ENCODE measurements at regions not wholly inside any gene's neighbourhood (a gene's known extent, or its start where the extent isn't known, plus 50 kb on each side); places are given as distances from the start of the nearest gene placed in this dataset.

DNA sequence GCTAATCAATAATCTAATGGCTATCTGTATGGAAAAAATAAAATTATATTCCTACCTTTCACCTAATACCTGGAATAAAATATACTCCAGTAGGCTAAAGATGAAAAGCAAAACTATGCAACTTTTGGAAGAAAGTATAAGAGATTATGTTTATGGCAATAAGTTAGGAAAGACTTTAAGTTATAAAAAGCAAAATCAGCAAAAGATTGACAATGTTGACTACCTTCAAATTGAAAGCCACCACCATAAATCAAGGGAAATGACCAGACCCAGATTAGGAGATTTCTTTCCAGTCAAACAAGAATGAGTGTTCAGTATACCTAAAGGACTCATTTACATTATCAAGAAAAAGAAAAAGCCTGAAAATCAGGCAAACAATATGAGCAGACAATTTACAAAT is 159.1 kb upstream of the ZBED5 start:
- DNase-seq (ENCODE audit: low read depth in 1 of 2, low spot score in 1 of 2) = no peak

DNA sequence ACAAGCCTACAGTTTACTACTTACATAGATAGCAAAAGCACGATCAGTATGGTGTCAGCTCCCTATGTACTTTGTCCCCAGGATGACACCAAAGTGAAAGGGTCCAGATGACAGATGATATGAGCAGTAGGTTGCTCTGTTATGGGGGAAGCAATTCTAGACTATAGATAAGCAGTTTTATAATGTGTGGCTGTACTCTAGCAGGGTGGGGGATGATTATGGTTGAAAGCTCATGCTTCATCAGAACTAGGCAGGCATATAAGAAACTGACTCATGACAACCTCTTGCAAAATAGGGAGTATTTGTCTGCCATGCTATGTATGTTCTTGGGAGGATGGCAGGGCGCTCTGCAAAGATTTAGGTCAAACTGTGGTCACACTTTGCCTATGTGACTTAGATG is 158.2 kb upstream of the ZBED5 start:
- DNase-seq (ENCODE audit: low read depth in 1 of 2, low spot score in 1 of 2) = no peak

DNA sequence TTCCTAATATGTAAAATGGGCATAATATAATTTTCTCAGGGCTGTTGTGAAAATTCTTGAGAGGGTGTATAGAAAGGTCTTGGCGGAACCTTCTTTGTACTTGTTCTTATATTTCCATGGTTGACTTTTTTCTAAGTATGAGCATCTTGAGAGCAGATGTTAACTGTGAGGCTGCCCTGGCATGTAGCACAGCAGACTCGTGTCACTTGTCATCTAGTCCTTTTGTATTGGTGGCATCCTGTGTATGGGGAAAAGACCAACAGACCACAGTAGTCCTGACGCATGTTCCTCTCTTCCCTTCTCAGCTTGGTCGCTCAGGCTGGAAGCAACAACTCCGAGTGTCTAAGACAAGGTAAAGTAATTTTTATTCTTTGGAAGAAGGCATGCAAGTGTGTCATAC is 153.8 kb upstream of the ZBED5 start:
- DNase-seq (ENCODE audit: low read depth in 1 of 2, low spot score in 1 of 2) = no peak

DNA sequence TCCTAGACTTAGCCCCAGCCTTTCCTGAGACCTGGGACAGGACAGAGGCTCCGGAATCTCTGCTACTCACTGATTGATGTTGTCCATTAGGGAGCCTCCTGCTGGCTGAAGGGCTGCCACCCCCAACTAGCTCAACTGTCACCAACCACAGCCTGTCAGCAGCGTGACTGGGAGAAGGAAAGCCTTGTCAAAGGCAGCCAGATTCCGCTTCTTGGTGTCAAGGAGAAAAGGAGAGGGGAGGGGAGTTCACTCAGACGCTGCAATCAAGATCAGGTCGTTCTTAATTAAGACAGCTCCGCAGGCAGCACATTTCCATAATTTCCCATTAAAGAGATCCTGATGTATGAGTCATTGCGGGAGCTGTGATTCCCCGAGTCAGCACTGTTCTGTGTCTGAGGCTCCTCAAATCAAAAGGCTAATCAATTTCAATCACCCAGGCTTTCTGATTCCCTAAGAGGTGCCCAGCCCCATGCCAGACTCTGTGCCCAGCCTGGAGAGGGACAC is 152.8 kb upstream of the ZBED5 start:
- DNase-seq (ENCODE audit: low read depth in 1 of 2, low spot score in 1 of 2) = no peak

DNA sequence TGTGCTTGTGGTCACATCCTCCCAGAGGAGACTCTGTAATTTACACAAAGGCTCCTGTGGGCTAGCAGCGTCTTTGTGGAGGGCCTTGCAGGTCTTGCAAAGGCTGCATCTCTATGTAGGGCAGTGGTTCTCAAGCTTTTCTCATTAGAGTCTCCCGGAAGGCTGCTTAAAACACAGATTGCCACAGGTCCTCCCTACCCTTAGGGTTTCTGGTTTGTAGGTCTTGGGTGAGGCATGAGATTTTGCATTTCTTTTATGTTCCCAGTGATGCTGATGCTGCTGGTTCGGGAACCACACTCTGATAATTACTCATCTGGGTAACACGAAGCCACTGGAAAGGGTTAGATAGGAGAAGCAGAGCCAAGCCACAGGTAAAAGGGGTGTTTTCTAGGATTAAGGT is 151.3 kb upstream of the ZBED5 start:
- DNase-seq (ENCODE audit: low read depth in 1 of 2, low spot score in 1 of 2) = no peak

DNA sequence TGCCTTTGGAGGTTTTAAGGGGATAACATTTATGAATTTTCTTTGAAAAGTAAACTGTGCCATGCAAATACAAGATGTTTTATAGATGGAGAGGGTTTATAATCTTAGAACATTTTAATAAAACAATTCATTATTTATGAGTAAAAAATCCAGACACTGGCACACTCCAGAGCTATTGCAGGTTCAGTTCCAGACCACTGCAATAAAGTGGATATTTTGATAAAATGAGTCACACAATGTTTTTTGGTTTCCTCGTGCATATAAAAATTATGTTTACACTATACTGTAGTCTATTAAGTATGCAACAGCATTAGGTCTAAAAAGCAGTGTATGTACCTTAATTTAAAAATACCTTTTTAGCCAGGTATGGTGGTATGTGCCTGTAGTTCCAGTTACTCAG is 146.2 kb upstream of the ZBED5 start:
- DNase-seq (ENCODE audit: low read depth in 1 of 2, low spot score in 1 of 2) = no peak

DNA sequence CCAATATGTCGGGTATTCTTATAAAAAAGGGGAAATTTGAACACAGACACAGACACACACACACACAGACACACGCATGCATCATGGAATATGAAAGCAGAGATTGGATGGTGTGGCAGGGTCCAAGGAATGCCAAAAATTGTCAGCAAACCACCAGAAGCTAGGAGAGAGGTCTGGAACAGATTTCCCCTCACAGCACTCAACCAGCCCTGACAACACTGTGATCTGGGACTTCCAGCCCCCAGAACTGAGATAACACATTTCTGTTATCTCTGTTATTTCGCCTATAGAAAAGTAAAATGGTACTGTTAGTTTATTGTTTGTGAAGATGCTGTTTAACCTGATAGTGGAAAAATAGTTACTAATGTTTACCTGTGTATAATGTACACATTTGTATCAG is 145.4 kb upstream of the ZBED5 start:
- no peak for DNase-seq (ENCODE audit: low read depth in 1 of 2, low spot score in 1 of 2)

DNA sequence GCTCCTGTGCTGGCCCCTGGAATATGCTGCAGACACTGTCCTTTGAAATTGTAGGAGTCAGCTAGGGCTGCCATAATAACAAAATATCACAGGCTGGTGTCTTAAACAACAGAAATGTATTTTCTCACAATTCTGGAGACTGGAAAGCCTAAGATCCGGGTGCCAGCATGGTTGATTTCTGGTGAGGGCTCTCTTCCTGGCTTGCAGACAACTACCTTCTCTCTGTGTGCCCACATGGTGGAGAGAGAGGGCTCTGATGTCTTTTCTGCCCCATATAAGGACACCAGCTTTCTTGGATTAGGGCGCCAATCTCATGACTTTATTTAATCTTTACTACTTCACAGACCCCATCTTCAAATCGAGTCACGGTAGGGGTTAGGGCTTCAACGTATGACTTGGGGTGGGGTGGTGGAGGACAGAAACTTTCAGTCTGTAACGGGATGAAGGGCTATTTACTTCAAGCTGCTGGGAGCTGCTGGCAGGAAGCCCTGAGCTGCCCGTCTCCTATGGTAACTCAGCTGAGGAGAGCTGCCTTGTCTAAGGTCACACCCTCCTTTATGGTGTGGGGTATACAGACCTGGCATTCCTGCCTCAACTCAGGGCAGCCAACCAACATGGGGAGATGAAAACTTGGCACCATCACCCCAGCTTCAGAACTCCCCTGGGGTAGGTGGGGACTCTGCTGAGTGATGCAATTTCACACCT is 142.9 kb upstream of the ZBED5 start:
- DNase-seq (ENCODE audit: low read depth in 1 of 2, low spot score in 1 of 2) = no peak

DNA sequence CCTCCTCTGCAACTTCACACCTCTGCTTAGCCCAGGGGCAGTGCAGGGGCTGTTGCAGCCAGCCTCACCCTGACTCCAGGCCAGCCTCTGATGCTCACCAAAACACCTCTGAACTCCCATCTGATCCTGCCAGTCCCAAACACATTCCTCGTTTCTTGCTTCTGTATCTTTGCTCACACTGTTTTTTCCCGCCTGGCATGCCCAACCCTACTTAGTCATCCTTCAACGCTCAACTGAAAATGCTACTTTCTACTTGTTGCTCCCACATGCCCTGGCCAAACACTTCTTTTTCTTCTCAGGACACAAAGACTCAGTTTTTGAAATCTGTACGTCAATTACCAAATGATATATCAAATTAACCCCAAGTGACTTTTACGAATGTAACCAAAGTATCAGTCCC is 140.8 kb upstream of the ZBED5 start:
- DNase-seq (ENCODE audit: low read depth in 1 of 2, low spot score in 1 of 2) = no peak

DNA sequence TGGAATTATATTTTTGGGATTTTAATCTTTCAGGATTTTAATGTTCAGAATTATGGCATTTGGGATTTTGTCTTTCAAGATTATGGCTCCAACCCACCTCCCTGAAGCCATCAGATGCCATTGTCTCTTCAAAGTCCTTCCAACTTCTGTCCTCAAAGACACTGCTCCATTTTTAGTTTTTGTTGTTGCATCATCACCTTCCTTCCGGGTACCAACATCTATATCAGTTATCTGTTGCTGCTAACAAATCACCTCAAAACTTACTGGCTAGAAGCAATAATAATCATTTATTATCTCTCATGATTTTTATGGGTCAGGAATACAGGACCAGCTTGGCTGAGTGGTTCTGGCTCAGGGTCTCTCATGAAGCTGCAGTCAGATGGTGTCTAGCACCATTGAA is 138.8 kb upstream of the ZBED5 start:
- no peak for DNase-seq (ENCODE audit: low read depth in 1 of 2, low spot score in 1 of 2)

DNA sequence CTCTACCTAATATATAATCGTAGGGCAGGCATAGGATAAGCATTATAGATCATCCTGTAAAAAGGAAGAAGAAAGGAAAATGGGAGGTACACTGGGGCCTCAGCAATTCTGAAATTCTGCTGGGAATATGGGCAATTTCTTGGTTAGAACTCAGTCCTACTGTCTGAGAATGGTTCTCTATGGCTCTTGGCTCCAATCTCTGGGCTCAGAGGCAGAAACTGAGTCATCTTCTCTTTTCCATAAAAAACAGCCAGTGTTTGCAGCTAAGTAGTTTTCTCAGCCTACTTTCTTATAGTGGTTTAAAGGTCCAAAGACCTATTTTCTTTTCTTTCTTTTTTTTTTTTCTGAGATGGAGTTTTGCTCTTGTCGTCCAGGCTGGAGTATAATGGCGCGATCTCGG is 135.8 kb upstream of the ZBED5 start:
- DNase-seq (ENCODE audit: low read depth in 1 of 2, low spot score in 1 of 2) = no peak

DNA sequence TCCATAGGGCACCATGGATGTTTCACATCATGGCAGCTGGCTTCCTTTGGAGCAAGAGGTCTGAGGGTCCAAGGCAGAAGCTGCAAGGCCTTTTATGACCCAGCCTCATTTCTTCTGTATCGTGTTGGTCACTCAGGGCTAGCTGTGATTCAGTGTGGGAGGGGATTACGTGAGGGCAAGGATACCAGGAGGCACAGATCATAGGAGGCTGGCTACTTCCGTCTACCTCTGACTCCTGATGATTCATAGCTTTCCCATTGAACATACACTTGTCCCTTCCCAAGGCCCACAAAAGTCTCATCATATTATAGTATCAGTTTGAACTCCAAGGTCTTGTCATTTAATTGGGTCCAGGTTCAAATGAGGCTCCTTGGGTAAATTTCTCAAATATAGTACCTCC is 135.3 kb upstream of the ZBED5 start:
- no peak for DNase-seq (ENCODE audit: low read depth in 1 of 2, low spot score in 1 of 2)

DNA sequence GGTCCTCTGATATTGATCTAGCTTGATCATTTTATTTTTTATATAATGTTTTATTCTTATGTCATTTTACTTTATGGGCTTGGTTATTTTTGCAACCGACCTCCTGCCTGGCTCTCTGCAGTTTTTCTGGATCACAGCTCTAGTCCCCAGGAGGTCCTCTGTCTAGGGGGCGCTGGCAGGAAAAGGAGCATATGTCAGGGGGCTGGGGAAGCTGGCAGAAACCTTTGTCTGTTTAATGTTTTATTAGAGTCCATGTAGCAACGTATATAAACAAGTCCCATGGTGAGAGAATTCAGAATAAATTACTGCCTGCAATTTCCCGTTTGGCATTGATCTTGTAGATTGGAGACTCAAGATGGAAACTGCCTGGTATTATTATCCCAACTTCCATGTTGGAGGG is 133.5 kb upstream of the ZBED5 start:
- DNase-seq (ENCODE audit: low read depth in 1 of 2, low spot score in 1 of 2) = no peak

DNA sequence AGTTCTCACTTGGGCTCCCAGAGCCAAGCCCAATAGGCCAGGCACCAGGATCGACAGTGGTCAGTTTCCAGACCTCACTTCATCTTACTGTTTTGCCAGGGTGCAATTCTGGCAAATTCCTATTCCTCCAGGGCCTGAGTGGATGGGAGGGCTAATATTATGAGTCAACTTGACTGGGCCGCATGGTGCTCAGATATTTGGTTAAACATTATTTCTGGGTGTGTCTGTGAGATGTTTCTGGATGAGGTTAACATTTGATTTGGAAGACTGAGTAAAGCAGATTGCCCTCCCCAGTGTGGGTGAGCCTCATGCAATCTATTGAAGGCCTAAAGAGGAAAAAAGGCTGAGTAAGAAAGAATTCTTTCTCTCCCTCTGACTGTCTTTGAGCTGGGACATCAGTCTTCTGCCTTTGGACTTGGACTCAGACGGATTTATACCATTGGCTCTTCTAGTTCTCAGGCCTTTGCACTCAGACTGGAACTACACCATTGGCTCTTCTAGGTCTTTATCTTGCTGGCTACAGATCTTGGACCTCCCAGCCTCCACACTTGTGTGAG is 132.9 kb upstream of the ZBED5 start:
- no peak for DNase-seq (ENCODE audit: low read depth in 1 of 2, low spot score in 1 of 2)

DNA sequence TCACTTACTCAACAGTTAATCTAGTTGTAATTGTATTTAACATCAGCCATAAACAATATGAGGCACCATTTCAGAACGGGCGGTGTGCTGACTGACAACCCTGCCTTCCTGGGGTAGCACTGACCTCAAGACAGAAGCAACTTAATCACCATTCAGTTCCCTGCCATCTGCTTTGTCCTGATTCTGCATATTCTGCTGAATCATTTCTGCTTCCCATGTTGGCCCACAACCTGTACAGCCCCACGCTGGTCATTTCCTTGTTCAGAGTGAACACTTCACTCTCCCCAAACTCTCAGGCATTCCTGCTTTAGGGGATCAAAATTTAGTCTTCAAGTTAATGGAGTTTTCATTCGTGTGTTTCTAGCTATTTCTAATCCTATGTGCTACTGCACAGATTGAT is 132.3 kb upstream of the ZBED5 start:
- no peak for DNase-seq (ENCODE audit: low read depth in 1 of 2, low spot score in 1 of 2)

DNA sequence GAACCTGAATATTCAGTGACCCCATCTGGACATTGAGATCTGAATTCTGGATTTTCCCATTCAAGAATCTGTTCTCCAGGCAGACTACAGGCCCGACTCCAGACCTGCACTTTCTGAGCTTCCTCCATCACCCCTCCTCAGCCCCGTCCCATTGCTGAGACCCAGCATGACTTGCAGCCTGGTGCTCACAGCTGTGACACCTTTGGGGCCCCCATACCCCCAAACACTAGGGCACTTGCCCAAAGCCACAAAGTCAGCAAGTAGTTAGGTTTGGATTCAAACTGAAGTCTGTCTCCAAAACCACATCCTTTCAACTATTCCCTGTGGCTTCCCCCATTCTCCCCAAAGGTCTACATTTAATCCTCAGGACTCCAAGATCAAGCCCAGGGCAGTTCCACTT is 128.2 kb upstream of the ZBED5 start:
- no peak for DNase-seq (ENCODE audit: low read depth in 1 of 2, low spot score in 1 of 2)

DNA sequence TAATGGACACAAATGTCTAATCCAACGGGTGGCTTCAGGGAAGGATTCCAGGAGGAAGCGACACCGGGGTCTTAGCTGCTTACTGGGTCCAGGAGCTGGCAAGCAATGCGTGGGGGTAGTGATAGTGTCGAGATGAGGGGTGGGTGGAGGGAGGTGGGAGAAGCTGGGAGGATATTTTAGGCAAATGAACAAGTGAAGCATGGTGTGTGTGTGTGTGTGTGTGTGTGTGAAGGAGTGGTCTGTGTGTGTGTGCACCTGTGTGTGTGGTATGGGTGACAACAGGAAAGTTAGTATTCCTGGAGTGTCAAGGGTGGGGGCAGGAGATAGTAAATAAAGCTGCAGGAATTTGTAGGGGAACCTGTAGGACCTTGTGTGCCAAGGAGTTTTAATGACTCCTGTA is 126.9 kb upstream of the ZBED5 start:
- DNase-seq (ENCODE audit: low read depth in 1 of 2, low spot score in 1 of 2) = no peak

DNA sequence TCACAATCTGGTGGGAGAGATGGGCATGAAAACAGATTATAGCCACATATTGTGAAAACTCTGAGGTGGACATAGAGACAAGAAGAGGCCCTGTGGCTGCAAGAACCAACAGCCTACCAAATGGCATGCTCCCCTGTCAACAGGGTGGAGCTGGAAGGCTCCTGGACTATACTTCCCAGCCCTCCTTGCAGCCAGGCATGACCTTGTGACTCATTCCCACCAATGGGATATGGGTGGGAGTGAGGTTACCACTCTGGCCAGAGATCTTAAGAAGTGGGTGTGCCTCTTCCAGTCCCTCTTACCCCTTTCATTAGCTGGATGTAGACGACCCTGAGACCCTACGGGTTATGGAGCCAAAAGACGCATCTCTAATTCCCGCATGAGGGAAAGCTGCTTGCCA is 126.4 kb upstream of the ZBED5 start:
- no peak for DNase-seq (ENCODE audit: low read depth in 1 of 2, low spot score in 1 of 2)

DNA sequence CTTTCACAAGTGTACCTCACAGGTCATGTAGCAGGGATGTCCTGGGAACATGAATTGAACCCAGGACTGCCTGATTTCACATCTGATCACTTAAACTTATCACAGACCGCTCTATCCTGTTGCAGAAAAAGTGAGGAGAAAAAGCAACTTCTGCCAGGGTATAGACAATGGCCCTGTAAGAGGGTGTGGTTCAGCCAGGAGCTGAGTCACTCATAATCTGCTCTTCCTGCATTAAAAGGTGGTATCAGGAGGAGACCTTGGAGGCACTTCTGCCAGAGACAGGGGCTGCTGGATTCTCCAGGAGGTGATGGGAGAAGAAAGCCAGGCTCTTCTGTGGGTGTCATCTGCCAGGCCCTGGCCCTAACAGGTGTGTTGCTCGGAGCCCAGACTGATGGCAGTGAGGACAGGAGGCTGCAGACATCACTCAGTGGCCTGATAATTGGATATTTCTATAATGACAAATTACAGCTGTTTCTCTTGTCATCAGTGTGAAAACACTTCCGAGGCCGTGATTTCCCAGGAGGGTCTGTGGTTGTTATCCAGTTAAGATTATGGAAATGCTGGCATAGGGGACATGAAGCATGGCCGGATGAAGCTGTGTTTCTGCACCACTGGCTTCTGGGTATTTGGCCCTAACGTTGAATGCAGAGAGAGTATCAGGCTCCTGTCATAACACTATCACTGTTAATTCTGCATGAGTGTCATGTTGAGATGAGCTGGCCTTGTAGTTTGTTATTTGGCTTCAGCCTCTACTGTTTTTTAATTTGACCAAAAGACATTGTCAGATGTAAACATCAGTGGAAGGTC is 125.1 kb upstream of the ZBED5 start:
- no peak for DNase-seq (ENCODE audit: low read depth in 1 of 2, low spot score in 1 of 2)

DNA sequence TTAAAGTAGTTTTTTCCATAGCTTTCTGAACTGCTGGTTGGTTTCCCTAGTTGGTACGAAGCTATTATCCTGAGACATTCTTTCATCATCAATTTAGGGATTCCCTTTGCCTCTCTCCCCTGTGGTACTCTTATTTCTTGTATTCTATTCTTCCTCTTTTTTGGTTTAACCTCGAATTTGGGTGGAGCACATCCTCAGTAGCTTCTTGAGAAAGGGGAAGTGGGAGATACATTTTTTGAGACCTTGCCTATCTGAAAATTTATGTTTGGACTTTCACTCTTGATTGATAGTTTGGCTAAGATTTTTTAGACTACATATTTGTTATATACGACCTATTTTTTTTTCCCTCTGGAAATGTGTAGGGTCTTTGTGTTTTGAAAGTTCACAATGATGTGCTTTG is 121.7 kb upstream of the ZBED5 start:
- DNase-seq (ENCODE audit: low read depth in 1 of 2, low spot score in 1 of 2) = no peak

DNA sequence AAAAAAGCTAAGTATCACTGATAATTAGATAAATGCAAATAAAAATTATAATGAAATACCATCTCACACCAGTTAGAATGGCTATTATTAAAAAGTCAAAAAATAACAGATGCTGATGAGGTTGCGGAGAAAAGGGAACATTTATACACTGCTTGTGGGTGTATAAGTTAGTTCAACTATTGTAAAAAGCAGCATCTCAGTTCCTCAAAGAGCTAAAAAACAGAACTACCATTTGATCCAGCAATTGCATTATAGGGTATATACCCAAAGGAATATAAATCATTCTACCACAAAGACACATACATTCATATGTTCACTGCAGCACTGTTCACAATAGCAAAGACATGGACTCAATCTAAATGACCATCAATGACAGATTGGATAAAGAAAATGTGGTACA is 120.3 kb upstream of the ZBED5 start:
- DNase-seq (ENCODE audit: low read depth in 1 of 2, low spot score in 1 of 2) = no peak

DNA sequence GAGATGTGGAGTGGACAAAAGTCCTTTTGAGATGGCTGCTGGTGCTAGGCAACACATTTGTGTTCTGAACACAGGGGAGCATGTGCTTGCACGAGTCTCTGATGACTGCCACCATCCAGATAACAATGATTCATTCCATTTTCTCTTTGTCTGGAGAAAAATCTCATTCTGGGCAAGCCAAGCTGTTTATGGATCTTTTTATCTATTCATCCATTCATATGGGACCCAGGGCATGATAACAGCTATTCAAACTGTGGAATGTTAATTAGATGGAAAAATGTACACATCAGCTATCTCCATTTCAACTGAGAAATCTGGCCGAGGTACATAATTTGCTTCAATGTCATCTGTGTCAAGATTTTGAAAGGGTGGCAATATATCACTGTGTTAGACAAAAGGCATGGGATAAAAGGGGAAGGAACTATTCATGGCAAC is 117.5 kb upstream of the ZBED5 start:
- no peak for DNase-seq (ENCODE audit: low read depth in 1 of 2, low spot score in 1 of 2)

All from activated CD4-positive, alpha-beta T cell treated with anti-CD3 and anti-CD28 coated beads, Interleukin-2, amount 50 U/mL, for 24 hours (primary cell).